ENCODE measurements at regions not wholly inside any gene's neighbourhood (a gene's known extent, or its start where the extent isn't known, plus 50 kb on each side); places are given as distances from the start of the nearest gene placed in this dataset.

- no peak for TF ChIP-seq SIX5 (IDR thresholded peaks at IDR 0.05; ENCODE audit: low read depth, low read length)
- no peak for TF ChIP-seq JUN (IDR thresholded peaks at IDR 0.05; ENCODE audit: low read depth, low read length)
- no peak for TF ChIP-seq SAP30 (IDR thresholded peaks at IDR 0.05; ENCODE audit: insufficient read depth, insufficient replicate concordance, low read length)
- TF ChIP-seq SP2 (IDR thresholded peaks at IDR 0.05; ENCODE audit: low read length) = no peak
- TF ChIP-seq FOSL1 (IDR thresholded peaks at IDR 0.05; ENCODE audit: insufficient read depth, low read depth, low read length) = no peak
- TF ChIP-seq TAF7 (optimal IDR thresholded peaks at IDR 0.05; ENCODE audit: borderline replicate concordance, low read depth, low read length) = no peak
Observed at GRCh38 chr3:67781871-67782270, 127.5 kb upstream of the SUCLG2 start (continued).
